ENCODE measurements at regions not wholly inside any gene's neighbourhood (a gene's known extent, or its start where the extent isn't known, plus 50 kb on each side); places are given as distances from the start of the nearest gene placed in this dataset.

DNA sequence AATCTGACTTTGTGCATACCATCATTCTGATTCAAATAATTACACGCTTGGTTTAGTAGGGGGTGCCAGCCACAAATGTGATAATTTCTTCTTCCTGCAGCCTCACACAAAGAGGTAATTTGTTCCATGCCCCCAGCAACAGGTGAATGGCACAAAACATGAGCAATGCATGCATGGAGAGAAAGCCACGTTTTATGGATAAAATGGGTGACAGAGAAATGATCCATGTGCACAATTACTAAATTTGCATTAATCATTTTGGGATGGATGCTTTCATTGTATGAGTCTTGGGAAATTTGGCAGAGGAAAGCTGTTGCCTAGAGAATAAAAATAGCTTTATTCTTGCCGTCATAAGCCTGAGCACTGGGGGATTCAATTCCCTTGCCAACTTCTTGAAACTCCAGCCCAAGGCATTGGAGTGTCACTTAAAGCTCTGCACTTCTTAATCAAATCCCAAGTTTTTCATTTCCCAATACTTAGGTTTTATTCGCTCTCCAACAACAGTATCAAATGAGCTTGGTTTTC, 411.6 kb downstream of the GBE1 start:
- H3K27me3 ChIP-seq (ENCODE audit: control insufficient read depth in 2 of 2, insufficient read depth in 2 of 2, low read length in 2 of 2), result no peaks in the 10 kb centered on the region
- intact Hi-C loops (cut with micrococcal nuclease), result no loop called here
- ChIA-PET CTCF (ENCODE audit: low intra/inter-chr PET ratio) (no interaction called here), POLR2A (no interaction called here)
- no peaks in the 10 kb centered on the region for H3K9me3 ChIP-seq (replicated peaks; ENCODE audit: control insufficient read depth, insufficient read depth, low read depth, low read length)
- H3K4me1 ChIP-seq (replicated peaks in 1 of 2; ENCODE audit: control insufficient read depth in 2 of 2, insufficient read depth in 2 of 2, low read length in 2 of 2), result no peaks in the 10 kb centered on the region
- H3K79me2 ChIP-seq (ENCODE audit: control insufficient read depth, insufficient read depth, low read length), result no peaks in the 10 kb centered on the region
- no peak for DNase-seq (ENCODE audit: extremely low read depth in 1 of 4, low spot score in 3 of 4)
- no peaks in the 10 kb centered on the region for H3K36me3 ChIP-seq (ENCODE audit: control insufficient read depth, insufficient read depth, low read length)
- no peaks in the 10 kb centered on the region for H4K20me1 ChIP-seq (replicated peaks; ENCODE audit: control insufficient read depth, insufficient read depth, low read length)
- H3K27ac ChIP-seq (ENCODE audit: extremely low read depth, low read depth, low read length), result no peak overlapping the region
- 0% methylated on average over 4 of the region's 4 CpGs for WGBS (ENCODE audit: insufficient coverage, low coverage, missing lambda C conversion rate)
- no peak overlapping the region for H3K4me2 ChIP-seq (ENCODE audit: insufficient read depth, low read length)
- BruUV-seq (replicated peaks), result no TSS peak
- FAIRE-seq, result no peak
- H3K9me1 ChIP-seq (ENCODE audit: control insufficient read depth, insufficient read depth, low read length), result no peaks in the 10 kb centered on the region
- ATAC-seq, result no peak
- H2AFZ ChIP-seq (ENCODE audit: low read depth, low read length), result no peak overlapping the region
- no peak overlapping the region for H3K4me3 ChIP-seq
- H3K9ac ChIP-seq (ENCODE audit: insufficient read depth in 1 of 2, low read depth in 2 of 2, low read length in 2 of 2), result no peak overlapping the region
- in situ Hi-C loops (cut with MboI), result no loop called here
- TF ChIP-seq, protein P1, sequence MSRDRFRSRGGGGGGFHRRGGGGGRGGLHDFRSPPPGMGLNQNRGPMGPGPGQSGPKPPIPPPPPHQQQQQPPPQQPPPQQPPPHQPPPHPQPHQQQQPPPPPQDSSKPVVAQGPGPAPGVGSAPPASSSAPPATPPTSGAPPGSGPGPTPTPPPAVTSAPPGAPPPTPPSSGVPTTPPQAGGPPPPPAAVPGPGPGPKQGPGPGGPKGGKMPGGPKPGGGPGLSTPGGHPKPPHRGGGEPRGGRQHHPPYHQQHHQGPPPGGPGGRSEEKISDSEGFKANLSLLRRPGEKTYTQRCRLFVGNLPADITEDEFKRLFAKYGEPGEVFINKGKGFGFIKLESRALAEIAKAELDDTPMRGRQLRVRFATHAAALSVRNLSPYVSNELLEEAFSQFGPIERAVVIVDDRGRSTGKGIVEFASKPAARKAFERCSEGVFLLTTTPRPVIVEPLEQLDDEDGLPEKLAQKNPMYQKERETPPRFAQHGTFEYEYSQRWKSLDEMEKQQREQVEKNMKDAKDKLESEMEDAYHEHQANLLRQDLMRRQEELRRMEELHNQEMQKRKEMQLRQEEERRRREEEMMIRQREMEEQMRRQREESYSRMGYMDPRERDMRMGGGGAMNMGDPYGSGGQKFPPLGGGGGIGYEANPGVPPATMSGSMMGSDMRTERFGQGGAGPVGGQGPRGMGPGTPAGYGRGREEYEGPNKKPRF (IDR thresholded peaks at IDR 0.05; ENCODE audit: low read depth, low read length), result no peak
- no peak for TF ChIP-seq NUFIP1 (IDR thresholded peaks at IDR 0.05; ENCODE audit: partially characterized antibody)
- TF ChIP-seq PHB2 (IDR thresholded peaks at IDR 0.05; ENCODE audit: low read depth), result no peak
- no peak for TF ChIP-seq ATF1 (CRISPR knock-in tag; IDR thresholded peaks at IDR 0.05)
- no peak for TF ChIP-seq ATF1 (tag; IDR thresholded peaks at IDR 0.05)
- TF ChIP-seq ZSCAN29 (IDR thresholded peaks at IDR 0.05), result no peak
- TF ChIP-seq KHSRP (IDR thresholded peaks at IDR 0.05), result no peak
- TF ChIP-seq, protein P2, sequence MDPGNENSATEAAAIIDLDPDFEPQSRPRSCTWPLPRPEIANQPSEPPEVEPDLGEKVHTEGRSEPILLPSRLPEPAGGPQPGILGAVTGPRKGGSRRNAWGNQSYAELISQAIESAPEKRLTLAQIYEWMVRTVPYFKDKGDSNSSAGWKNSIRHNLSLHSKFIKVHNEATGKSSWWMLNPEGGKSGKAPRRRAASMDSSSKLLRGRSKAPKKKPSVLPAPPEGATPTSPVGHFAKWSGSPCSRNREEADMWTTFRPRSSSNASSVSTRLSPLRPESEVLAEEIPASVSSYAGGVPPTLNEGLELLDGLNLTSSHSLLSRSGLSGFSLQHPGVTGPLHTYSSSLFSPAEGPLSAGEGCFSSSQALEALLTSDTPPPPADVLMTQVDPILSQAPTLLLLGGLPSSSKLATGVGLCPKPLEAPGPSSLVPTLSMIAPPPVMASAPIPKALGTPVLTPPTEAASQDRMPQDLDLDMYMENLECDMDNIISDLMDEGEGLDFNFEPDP (CRISPR knock-in tag; IDR thresholded peaks at IDR 0.05), result no peak
- TF ChIP-seq, protein P3, sequence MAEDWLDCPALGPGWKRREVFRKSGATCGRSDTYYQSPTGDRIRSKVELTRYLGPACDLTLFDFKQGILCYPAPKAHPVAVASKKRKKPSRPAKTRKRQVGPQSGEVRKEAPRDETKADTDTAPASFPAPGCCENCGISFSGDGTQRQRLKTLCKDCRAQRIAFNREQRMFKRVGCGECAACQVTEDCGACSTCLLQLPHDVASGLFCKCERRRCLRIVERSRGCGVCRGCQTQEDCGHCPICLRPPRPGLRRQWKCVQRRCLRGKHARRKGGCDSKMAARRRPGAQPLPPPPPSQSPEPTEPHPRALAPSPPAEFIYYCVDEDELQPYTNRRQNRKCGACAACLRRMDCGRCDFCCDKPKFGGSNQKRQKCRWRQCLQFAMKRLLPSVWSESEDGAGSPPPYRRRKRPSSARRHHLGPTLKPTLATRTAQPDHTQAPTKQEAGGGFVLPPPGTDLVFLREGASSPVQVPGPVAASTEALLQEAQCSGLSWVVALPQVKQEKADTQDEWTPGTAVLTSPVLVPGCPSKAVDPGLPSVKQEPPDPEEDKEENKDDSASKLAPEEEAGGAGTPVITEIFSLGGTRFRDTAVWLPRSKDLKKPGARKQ (CRISPR knock-in tag; IDR thresholded peaks at IDR 0.05), result no peak
- TF ChIP-seq ERF (CRISPR knock-in tag; IDR thresholded peaks at IDR 0.05), result no peak
- TF ChIP-seq ZNF134 (CRISPR knock-in tag; conservative IDR thresholded peaks at IDR 0.05), result no peak
- no peak for TF ChIP-seq MEF2D (tag; conservative IDR thresholded peaks at IDR 0.05; ENCODE audit: low read depth)
- no peak for TF ChIP-seq RUNX1 (IDR thresholded peaks at IDR 0.05; ENCODE audit: low read depth)
- no peak for TF ChIP-seq LARP7 (IDR thresholded peaks at IDR 0.05)
- no peak for TF ChIP-seq BDP1 (IDR thresholded peaks at IDR 0.05; ENCODE audit: insufficient read depth, insufficient read length)
- TF ChIP-seq NCOR1 (IDR thresholded peaks at IDR 0.05), result no peak
- TF ChIP-seq, protein P4, sequence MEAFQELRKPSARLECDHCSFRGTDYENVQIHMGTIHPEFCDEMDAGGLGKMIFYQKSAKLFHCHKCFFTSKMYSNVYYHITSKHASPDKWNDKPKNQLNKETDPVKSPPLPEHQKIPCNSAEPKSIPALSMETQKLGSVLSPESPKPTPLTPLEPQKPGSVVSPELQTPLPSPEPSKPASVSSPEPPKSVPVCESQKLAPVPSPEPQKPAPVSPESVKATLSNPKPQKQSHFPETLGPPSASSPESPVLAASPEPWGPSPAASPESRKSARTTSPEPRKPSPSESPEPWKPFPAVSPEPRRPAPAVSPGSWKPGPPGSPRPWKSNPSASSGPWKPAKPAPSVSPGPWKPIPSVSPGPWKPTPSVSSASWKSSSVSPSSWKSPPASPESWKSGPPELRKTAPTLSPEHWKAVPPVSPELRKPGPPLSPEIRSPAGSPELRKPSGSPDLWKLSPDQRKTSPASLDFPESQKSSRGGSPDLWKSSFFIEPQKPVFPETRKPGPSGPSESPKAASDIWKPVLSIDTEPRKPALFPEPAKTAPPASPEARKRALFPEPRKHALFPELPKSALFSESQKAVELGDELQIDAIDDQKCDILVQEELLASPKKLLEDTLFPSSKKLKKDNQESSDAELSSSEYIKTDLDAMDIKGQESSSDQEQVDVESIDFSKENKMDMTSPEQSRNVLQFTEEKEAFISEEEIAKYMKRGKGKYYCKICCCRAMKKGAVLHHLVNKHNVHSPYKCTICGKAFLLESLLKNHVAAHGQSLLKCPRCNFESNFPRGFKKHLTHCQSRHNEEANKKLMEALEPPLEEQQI (IDR thresholded peaks at IDR 0.05), result no peak
- TF ChIP-seq ZNF133 (CRISPR knock-in tag; IDR thresholded peaks at IDR 0.05), result no peak
- no peak for TF ChIP-seq POLR2A (conservative IDR thresholded peaks at IDR 0.05)

Data from K562 (cell line).